Calu3 (cell line): ENCODE measurements at regions not wholly inside any gene's neighbourhood (a gene's known extent, or its start where the extent isn't known, plus 50 kb on each side); places are given as distances from the start of the nearest gene placed in this dataset.

Source experiments
- BruUV-seq: library from RNA; stranded (reverse); fragments of 400-500 nt; replicated peaks from 2 replicates; lab custom pipeline; 2021; lab: Mats Ljungman, UMichigan
- CTCF ChIA-PET: fragments of 300-600 bp; sonication (Branson Sonifier 250); formaldehyde crosslinking; loops from one replicate; lab custom pipeline; 2022; ENCODE audit warnings: antibody characterized with exemption; lab: Charles Lee
- DNase-seq: peaks from one replicate; pipeline ENCODE4 v3.0.0; 2022
- H3K27ac Mint-ChIP-seq: one replicate; pipeline ENCODE4 v1.8.0; 2022; ENCODE audit warnings: mixed read lengths; ENCODE audit not compliant: unreplicated experiment
- H3K27me3 Mint-ChIP-seq: one replicate; pipeline ENCODE4 v1.8.0; 2022; ENCODE audit warnings: mixed read lengths; ENCODE audit not compliant: unreplicated experiment
- H3K36me3 Mint-ChIP-seq: one replicate; pipeline ENCODE4 v1.8.0; 2022; ENCODE audit warnings: mild to moderate bottlenecking, moderate library complexity, mixed read lengths; ENCODE audit not compliant: insufficient read depth, unreplicated experiment
- H3K4me1 Mint-ChIP-seq: one replicate; pipeline ENCODE4 v1.8.0; 2022; ENCODE audit warnings: mild to moderate bottlenecking, low read depth, mixed read lengths; ENCODE audit not compliant: unreplicated experiment
- H3K4me3 Mint-ChIP-seq: one replicate; pipeline ENCODE4 v1.8.0; 2022; ENCODE audit warnings: mild to moderate bottlenecking, low read depth, moderate library complexity, mixed read lengths; ENCODE audit not compliant: unreplicated experiment
- H3K9me3 Mint-ChIP-seq: one replicate; pipeline ENCODE4 v1.8.0; 2022; ENCODE audit warnings: low read depth, mixed read lengths; ENCODE audit not compliant: unreplicated experiment
- intact Hi-C: fragments of 100-400 bp; cut with micrococcal nuclease; formaldehyde crosslinking; loops from one replicate; pipeline ENCODE4 v1.10.0; 2022; ENCODE audit not compliant: unreplicated experiment
- TF ChIP-seq, protein P1 (sequence below): fragments of 200-600 bp; IDR thresholded peaks from one replicate; pipeline ENCODE4 v1.8.0; 2022; ENCODE audit warnings: antibody characterized with exemption; ENCODE audit not compliant: unreplicated experiment

DNA sequence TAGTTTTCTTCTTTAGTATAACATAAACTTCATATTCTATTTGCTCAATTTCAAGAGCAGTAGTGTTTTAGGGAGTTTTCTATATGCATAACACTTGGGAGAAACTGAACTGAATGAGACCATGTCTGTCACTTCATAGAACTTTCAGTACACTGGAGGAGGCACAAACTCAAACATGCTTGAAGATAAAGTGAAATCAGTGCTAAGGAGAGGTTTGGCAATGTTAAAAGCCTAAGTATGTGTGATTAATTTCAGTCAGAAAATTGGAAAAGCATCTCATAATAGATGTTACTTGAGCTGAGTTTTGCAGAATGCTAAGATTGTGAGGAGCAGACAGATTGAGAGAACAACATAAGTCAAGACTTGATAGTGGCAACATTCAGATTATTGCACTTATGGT lies 411.2 kb upstream of the HS3ST1 start:
- H3K9me3 Mint-ChIP-seq = peaks cover 3% of the 10 kb centered on the region
- no peaks in the 10 kb centered on the region for H3K36me3 Mint-ChIP-seq
- no peak for DNase-seq
- intact Hi-C loops = no loop called here
- CTCF ChIA-PET = no interaction called here
- H3K4me3 Mint-ChIP-seq = no peak overlapping the region
- BruUV-seq = no TSS peak
- no peaks in the 10 kb centered on the region for H3K4me1 Mint-ChIP-seq
- TF ChIP-seq, protein P1, sequence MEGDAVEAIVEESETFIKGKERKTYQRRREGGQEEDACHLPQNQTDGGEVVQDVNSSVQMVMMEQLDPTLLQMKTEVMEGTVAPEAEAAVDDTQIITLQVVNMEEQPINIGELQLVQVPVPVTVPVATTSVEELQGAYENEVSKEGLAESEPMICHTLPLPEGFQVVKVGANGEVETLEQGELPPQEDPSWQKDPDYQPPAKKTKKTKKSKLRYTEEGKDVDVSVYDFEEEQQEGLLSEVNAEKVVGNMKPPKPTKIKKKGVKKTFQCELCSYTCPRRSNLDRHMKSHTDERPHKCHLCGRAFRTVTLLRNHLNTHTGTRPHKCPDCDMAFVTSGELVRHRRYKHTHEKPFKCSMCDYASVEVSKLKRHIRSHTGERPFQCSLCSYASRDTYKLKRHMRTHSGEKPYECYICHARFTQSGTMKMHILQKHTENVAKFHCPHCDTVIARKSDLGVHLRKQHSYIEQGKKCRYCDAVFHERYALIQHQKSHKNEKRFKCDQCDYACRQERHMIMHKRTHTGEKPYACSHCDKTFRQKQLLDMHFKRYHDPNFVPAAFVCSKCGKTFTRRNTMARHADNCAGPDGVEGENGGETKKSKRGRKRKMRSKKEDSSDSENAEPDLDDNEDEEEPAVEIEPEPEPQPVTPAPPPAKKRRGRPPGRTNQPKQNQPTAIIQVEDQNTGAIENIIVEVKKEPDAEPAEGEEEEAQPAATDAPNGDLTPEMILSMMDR = no peak
- no peak overlapping the region for H3K27ac Mint-ChIP-seq
- no peaks in the 10 kb centered on the region for H3K27me3 Mint-ChIP-seq

DNA sequence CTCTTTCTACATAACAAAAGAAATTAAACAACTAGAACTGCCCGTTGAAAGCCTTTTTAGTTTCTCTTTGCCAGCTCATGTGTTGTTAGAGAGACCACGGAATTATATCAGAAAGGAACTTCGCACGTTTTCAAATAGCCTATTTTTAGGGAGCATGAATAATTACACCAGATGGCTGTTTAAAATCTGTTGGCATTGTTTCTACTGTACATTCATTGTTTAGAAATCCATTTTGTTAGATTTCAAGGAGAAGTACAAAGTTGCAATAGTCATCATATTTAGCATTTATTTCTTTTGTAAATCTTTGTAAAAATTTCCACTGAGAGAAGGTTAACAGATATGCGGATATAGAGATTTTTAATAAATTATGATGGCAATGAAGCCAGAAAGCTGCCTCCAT lies 403.0 kb upstream of the HS3ST1 start:
- H3K4me1 Mint-ChIP-seq = no peaks in the 10 kb centered on the region
- no peaks in the 10 kb centered on the region for H3K9me3 Mint-ChIP-seq
- no TSS peak for BruUV-seq
- no peak overlapping the region for H3K4me3 Mint-ChIP-seq
- CTCF ChIA-PET = interaction anchor here (0.7 kb wide), 1 partner anchor 31 kb away, joined by 4 read pairs; no protein-coding TSS in a partner anchor
- H3K36me3 Mint-ChIP-seq = no peaks in the 10 kb centered on the region
- TF ChIP-seq, protein P1 = no peak
- DNase-seq = no peak
- no peak overlapping the region for H3K27ac Mint-ChIP-seq
- H3K27me3 Mint-ChIP-seq = no peaks in the 10 kb centered on the region
- intact Hi-C loops = no loop called here

DNA sequence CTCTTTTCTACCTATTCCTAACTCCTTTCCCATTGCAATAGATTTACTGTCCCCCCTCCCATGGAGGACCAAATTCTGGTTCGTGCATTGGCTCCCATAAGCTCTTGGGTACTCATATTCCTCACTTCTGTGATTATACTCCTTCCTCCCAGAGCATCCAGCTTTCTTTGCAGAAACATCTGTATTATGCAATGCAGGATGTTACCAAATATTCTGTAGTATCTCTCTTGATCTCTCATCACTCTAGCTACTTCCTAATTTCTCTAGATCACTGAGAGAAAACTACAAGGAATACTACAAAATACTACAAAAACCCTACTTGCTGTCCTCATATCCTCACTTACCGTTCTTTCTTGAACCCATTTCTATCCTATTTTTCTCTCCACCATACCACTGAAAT lies 395.9 kb upstream of the HS3ST1 start:
- CTCF ChIA-PET = no interaction called here
- TF ChIP-seq, protein P1 = no peak
- DNase-seq = no peak
- BruUV-seq = no TSS peak
- Mint-ChIP-seq H3K4me3 (no peak overlapping the region), H3K4me1 (no peaks in the 10 kb centered on the region), H3K27me3 (no peaks in the 10 kb centered on the region), H3K27ac (no peak overlapping the region), H3K9me3 (peaks cover 3% of the 10 kb centered on the region), H3K36me3 (no peaks in the 10 kb centered on the region)
- intact Hi-C loops = no loop called here

DNA sequence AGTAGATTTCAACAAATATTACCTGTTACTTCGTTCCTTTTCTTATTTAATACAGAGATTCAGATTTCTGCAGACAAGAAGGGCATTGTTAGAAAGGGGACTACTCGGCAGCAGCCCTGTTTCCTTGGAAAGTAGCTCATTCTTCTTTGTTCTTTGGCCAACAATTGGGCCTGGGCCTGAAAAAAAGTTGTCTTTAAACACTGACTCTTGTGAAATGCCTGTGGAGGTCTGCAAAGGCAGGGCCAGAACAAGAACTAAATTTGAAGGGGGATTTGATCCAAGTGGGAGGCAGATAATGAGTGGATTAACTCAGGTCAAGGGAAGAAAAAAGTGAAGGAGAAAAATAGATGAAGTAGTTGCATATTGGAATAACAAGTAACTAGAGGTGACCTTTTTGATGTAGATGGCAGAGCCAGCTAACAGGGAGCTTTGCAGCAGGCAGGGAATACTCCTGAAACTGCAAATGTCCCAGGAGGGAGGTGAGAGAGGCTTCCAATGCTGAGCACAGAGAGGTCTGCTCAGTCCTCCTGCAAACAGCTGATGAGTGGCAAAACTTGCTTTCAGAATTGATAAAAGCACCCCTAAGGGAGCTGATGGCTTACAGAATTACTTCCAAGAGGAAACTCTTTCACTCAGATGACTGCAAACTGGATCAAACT lies 393.2 kb upstream of the HS3ST1 start:
- Mint-ChIP-seq H3K36me3 (no peaks in the 10 kb centered on the region), H3K4me3 (no peak overlapping the region), H3K27ac (no peak overlapping the region), H3K9me3 (peaks cover 3% of the 10 kb centered on the region), H3K27me3 (no peaks in the 10 kb centered on the region), H3K4me1 (no peaks in the 10 kb centered on the region)
- intact Hi-C loops = no loop called here
- CTCF ChIA-PET = no interaction called here
- BruUV-seq = no TSS peak
- DNase-seq = no peak
- TF ChIP-seq, protein P1 = no peak
